ENCODE measurements at regions not wholly inside any gene's neighbourhood (a gene's known extent, or its start where the extent isn't known, plus 50 kb on each side); places are given as distances from the start of the nearest gene placed in this dataset.

GRCh38 chr1:172952516-172952915 lies 98.2 kb downstream of the TNFSF18 start:
- no peak for DNase-seq (ENCODE audit: low spot score)

- DNase-seq (ENCODE audit: low spot score) = no peak
Measured at GRCh38 chr1:172954476-172955150, 96.1 kb downstream of the TNFSF18 start.

GRCh38 chr1:172955161-172955815 lies 95.5 kb downstream of the TNFSF18 start:
- DNase-seq (ENCODE audit: low spot score) = no peak

- DNase-seq (ENCODE audit: low spot score) = no peak
Measured at GRCh38 chr1:172956871-172957270, 93.9 kb downstream of the TNFSF18 start.

GRCh38 chr1:172957491-172957890 lies 93.2 kb downstream of the TNFSF18 start:
- DNase-seq (ENCODE audit: low spot score) = no peak

GRCh38 chr1:172959571-172959970 lies 91.2 kb downstream of the TNFSF18 start:
- DNase-seq (ENCODE audit: low spot score) = no peak

- no peak for DNase-seq (ENCODE audit: low spot score)
Measured at GRCh38 chr1:172960019-172960418, 90.7 kb downstream of the TNFSF18 start.

GRCh38 chr1:172960454-172961208 lies 90.1 kb downstream of the TNFSF18 start:
- DNase-seq (ENCODE audit: low spot score) = no peak

GRCh38 chr1:172964864-172965263 lies 85.9 kb downstream of the TNFSF18 start:
- DNase-seq (ENCODE audit: low spot score) = no peak

- DNase-seq (ENCODE audit: low spot score) = no peak
Measured at GRCh38 chr1:172966844-172967540, 83.7 kb downstream of the TNFSF18 start.

- DNase-seq (ENCODE audit: low spot score) = no peak
Measured at GRCh38 chr1:172967936-172968335, 82.8 kb downstream of the TNFSF18 start.

- DNase-seq (ENCODE audit: low spot score) = no peak
Measured at GRCh38 chr1:172969611-172970010, 81.1 kb downstream of the TNFSF18 start.

- DNase-seq (ENCODE audit: low spot score) = no peak
Measured at GRCh38 chr1:172970186-172970585, 80.6 kb downstream of the TNFSF18 start.

GRCh38 chr1:172971241-172971640 lies 79.5 kb downstream of the TNFSF18 start:
- no peak for DNase-seq (ENCODE audit: low spot score)

- DNase-seq (ENCODE audit: low spot score) = no peak
Measured at GRCh38 chr1:172972258-172972657, 78.5 kb downstream of the TNFSF18 start.

GRCh38 chr1:172973424-172973823 lies 77.3 kb downstream of the TNFSF18 start:
- no peak for DNase-seq (ENCODE audit: low spot score)

- no peak for DNase-seq (ENCODE audit: low spot score)
Measured at GRCh38 chr1:172976222-172977041, 74.3 kb downstream of the TNFSF18 start.

- DNase-seq (ENCODE audit: low spot score) = no peak
Measured at GRCh38 chr1:172977296-172978017, 73.3 kb downstream of the TNFSF18 start.

- DNase-seq (ENCODE audit: low spot score) = no peak
Measured at GRCh38 chr1:172978595-172978994, 72.1 kb downstream of the TNFSF18 start.

GRCh38 chr1:172979828-172980227 lies 70.9 kb downstream of the TNFSF18 start:
- DNase-seq (ENCODE audit: low spot score) = no peak

- DNase-seq (ENCODE audit: low spot score) = no peak
Measured at GRCh38 chr1:172980456-172980855, 70.3 kb downstream of the TNFSF18 start.
